ENCODE measurements at regions not wholly inside any gene's neighbourhood (a gene's known extent, or its start where the extent isn't known, plus 50 kb on each side); places are given as distances from the start of the nearest gene placed in this dataset.

DNA sequence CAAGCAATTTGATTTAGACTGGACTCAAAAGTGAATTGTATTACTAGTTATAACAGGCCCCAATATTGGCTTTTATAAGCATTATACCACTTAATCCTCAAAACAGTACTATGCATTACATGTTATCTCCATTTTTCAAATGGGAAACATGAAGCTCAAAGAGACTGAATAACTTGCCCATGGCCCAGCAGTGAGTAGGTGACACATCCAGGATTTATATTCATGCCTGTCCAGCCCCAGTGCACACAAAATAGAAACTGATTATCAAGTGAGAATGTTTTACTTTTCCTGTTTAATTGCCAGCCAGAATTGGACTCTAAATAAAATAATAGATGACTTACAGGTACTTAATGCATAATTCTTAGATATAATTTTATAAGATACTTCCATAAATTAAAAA, 82.9 kb downstream of the NIBAN1 start:
- TF ChIP-seq CTCF (IDR thresholded peaks at IDR 0.05; ENCODE audit: low read depth, low read length) (no peak), EZH2phosphoT487 (IDR thresholded peaks at IDR 0.05; ENCODE audit: low read depth) (no peak)
- H2AFZ ChIP-seq (ENCODE audit: low read depth, low read length) = no peak overlapping the region
- H3K79me2 ChIP-seq (ENCODE audit: low read length) = peaks cover 67% of the 10 kb centered on the region
- peaks cover 56% of the 10 kb centered on the region for H3K36me3 ChIP-seq (replicated peaks; ENCODE audit: low read depth, low read length)
- no peaks in the 10 kb centered on the region for H3K27me3 ChIP-seq (ENCODE audit: low read depth, low read length)
- peak overlapping the region; percentile 92 for H3K27ac ChIP-seq (ENCODE audit: low read length)
- H4K20me1 ChIP-seq (ENCODE audit: insufficient read depth, low read length) = no peaks in the 10 kb centered on the region
- peaks cover 78% of the 10 kb centered on the region for H3K4me1 ChIP-seq (ENCODE audit: low read length)
- H3K9ac ChIP-seq (ENCODE audit: low read length) = peak overlapping the region; percentile 62
- no peaks in the 10 kb centered on the region for H3K9me3 ChIP-seq (ENCODE audit: insufficient read depth, low read length)
- H3K4me3 ChIP-seq (ENCODE audit: low read length) = peak overlapping the region; percentile 45
- H3K4me2 ChIP-seq (ENCODE audit: low read length) = peak overlapping the region; percentile 76

DNA sequence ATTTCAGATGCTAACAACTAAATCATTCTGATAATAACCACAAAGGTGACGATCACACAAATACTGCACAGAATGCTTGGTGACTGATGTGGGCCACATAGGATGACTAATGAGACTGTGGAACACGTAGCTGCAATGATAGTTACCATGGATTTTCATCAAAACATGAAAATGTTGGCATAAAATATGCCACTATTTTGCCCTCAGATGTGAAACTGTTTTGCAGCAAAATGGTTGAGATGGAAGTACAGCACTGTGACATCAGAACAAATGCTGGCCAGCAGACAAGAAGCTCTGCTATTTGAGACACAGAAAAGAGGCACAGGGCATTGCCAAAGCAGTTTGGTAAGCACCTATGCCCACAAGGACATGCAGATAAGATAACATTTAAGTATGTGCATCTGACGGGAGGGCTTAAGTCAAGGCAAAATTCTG, 83.8 kb downstream of the NIBAN1 start:
- Histone ChIP-seq H3K4me2 (ENCODE audit: low read length) (peak overlapping the region; percentile 76), H3K9ac (ENCODE audit: low read length) (peak overlapping the region; percentile 62), H3K36me3 (replicated peaks; ENCODE audit: low read depth, low read length) (peaks cover 54% of the 10 kb centered on the region), H2AFZ (ENCODE audit: low read depth, low read length) (no peak overlapping the region), H3K4me3 (ENCODE audit: low read length) (peak overlapping the region; percentile 45), H3K27me3 (ENCODE audit: low read depth, low read length) (no peaks in the 10 kb centered on the region), H3K4me1 (ENCODE audit: low read length) (peaks cover 78% of the 10 kb centered on the region), H3K9me3 (ENCODE audit: insufficient read depth, low read length) (no peaks in the 10 kb centered on the region), H3K79me2 (ENCODE audit: low read length) (peaks cover 69% of the 10 kb centered on the region), H4K20me1 (ENCODE audit: insufficient read depth, low read length) (no peaks in the 10 kb centered on the region), H3K27ac (ENCODE audit: low read length) (peak overlapping the region; percentile 92)
- TF ChIP-seq EZH2phosphoT487 (IDR thresholded peaks at IDR 0.05; ENCODE audit: low read depth) = no peak
- TF ChIP-seq CTCF (IDR thresholded peaks at IDR 0.05; ENCODE audit: low read depth, low read length) = no peak

DNA sequence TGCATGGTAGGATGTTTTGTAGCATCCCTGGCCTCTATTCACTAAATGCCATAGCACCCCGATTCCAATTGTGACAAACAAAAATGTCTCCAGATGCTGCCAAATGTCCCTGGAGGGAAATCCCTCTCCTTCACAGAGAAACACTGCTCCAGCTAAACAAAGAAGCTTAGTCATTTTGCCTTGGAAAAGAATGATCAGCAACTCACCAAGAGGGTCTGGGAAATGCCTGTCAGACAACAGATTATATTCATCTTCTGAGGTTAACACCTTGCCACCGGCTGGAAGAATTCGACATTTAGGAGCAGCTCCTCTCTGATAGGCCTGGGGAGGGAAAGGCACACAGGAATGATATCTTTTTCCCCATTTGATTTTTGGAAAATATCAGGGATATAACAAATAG, 84.4 kb downstream of the NIBAN1 start:
- peaks cover 69% of the 10 kb centered on the region for H3K79me2 ChIP-seq (ENCODE audit: low read length)
- peaks cover 78% of the 10 kb centered on the region for H3K4me1 ChIP-seq (ENCODE audit: low read length)
- no peak overlapping the region for H3K4me3 ChIP-seq (ENCODE audit: low read length)
- TF ChIP-seq CTCF (IDR thresholded peaks at IDR 0.05; ENCODE audit: low read depth, low read length) = no peak
- no peak for TF ChIP-seq EZH2phosphoT487 (IDR thresholded peaks at IDR 0.05; ENCODE audit: low read depth)
- peak overlapping the region; percentile 76 for H3K4me2 ChIP-seq (ENCODE audit: low read length)
- no peaks in the 10 kb centered on the region for H3K27me3 ChIP-seq (ENCODE audit: low read depth, low read length)
- H3K9ac ChIP-seq (ENCODE audit: low read length) = peak overlapping the region; percentile 62
- no peaks in the 10 kb centered on the region for H4K20me1 ChIP-seq (ENCODE audit: insufficient read depth, low read length)
- no peaks in the 10 kb centered on the region for H3K9me3 ChIP-seq (ENCODE audit: insufficient read depth, low read length)
- H2AFZ ChIP-seq (ENCODE audit: low read depth, low read length) = no peak overlapping the region
- H3K27ac ChIP-seq (ENCODE audit: low read length) = peak overlapping the region; percentile 92
- peaks cover 51% of the 10 kb centered on the region for H3K36me3 ChIP-seq (replicated peaks; ENCODE audit: low read depth, low read length)

- Histone ChIP-seq H3K27me3 (ENCODE audit: low read depth, low read length) (no peaks in the 10 kb centered on the region), H3K79me2 (ENCODE audit: low read length) (peaks cover 66% of the 10 kb centered on the region), H3K9me3 (ENCODE audit: insufficient read depth, low read length) (no peaks in the 10 kb centered on the region), H3K36me3 (replicated peaks; ENCODE audit: low read depth, low read length) (peaks cover 50% of the 10 kb centered on the region), H4K20me1 (ENCODE audit: insufficient read depth, low read length) (no peaks in the 10 kb centered on the region), H3K27ac (ENCODE audit: low read length) (no peak overlapping the region), H3K4me3 (ENCODE audit: low read length) (no peak overlapping the region), H3K4me1 (ENCODE audit: low read length) (peaks cover 79% of the 10 kb centered on the region), H2AFZ (ENCODE audit: low read depth, low read length) (no peak overlapping the region), H3K9ac (ENCODE audit: low read length) (no peak overlapping the region), H3K4me2 (ENCODE audit: low read length) (no peak overlapping the region)
- no peak for TF ChIP-seq CTCF (IDR thresholded peaks at IDR 0.05; ENCODE audit: low read depth, low read length)
Measured at GRCh38 chr1:184889166-184889565, 85.1 kb downstream of the NIBAN1 start.
